HG02870 (cell line): ENCODE measurements at regions not wholly inside any gene's neighbourhood (a gene's known extent, or its start where the extent isn't known, plus 50 kb on each side); places are given as distances from the start of the nearest gene placed in this dataset.
"Not testable (repeated sequence)": the region's sequence is repeated elsewhere in the genome, so short reads cannot be mapped to it uniquely, and the experiment has no call there.

Source experiments
- ATAC-seq: cut with Tn5 transposase; IDR thresholded peaks from one replicate; pipeline ENCODE4 v1.9.1; 2021; ENCODE audit warnings: mild to moderate bottlenecking, moderate library complexity; ENCODE audit not compliant: unreplicated experiment

DNA sequence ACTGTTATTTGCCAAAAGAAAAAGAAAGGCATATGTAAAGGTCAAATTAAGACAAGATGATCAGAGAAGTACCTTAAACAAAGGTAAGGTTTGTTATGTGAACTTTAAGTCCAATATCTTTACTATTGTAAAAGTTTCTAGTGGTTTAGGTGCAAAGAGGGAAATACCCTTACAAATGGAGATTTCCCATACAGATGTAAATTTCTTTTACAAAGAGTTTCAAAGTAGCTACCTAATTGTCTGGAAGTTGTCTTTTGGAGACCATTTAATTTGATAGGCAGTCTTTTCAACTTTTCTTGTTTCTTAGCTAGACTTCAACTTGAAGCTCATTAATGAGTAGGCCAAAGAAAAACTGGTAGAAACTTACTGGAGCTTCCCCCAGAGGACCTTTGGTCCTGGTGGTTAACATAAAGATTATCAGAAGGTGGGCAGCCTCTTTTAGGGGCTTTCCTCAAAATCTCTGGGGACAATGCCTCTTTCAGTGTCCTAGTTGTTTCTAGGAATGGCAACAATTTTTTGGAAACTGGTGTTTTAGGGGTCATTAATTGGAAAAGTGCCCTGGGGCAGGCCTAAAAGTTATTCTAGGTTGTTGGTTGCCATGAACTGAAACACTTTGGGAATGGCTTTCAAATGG lies 297.3 kb downstream of the GUCY2F start:
- no peak for ATAC-seq

DNA sequence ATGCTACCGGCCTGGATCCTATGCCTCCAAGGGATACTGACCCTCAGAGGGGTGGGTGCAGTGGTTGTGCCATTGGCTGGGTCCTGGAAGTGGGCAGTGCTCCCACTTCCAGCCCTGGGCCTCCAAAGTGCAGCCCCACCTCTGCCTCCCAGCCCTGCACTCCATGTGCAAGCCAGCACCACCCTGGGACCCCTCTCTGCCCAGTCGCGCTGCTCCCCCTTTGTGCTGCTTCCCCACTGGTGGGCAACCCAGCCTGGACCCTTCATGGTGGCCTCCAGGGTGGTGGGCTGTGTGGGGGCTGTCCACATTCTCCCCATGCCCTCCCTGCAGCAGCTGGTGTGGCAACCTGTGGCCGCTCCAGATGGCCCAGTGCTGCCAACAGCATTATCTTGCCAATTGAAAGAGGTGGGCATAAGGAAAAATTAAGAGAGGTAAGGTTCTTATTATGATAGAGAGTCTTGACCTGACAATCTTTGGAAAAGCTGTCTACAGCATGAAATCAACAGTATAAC lies 309.7 kb downstream of the GUCY2F start:
- ATAC-seq = no peak

DNA sequence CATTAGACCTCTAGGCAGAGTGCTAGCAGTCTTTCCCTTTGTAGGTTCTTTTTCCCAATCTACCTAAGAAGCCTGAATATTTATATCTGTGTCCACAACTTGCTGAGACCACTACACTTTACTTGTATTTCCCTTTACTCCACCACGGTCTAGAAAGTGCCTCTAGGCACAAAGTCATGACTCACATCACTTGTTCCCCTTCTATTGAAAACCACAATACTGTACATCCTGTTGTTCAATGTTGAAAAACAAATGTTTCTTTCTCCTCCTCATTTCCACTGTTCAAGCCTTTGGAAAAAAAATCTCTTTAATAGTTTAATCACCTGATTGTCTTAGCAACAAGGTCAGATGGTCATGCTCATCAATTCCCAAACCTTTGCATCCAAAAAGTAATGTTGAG lies 326.7 kb downstream of the GUCY2F start:
- ATAC-seq = no peak

DNA sequence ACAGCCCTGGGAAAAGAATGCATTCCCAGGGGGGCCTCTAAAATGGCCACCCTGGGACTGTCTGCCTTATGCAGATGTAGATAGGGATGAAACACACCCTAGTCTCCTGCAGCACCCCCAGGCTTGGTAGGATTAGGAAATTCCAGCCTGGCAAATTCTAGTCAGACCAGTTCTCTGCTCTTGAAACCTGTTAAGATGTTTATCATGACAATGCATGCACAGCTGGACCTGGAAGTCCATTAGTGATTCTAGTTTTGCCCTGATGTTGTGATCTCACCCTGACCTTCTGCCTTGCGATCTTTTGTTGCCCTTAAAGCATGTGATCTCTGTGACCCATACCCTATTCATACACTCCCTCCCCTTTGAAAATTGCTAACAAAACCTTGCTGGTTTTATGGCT lies 337.7 kb downstream of the GUCY2F start:
- ATAC-seq = not testable (repeated sequence)

DNA sequence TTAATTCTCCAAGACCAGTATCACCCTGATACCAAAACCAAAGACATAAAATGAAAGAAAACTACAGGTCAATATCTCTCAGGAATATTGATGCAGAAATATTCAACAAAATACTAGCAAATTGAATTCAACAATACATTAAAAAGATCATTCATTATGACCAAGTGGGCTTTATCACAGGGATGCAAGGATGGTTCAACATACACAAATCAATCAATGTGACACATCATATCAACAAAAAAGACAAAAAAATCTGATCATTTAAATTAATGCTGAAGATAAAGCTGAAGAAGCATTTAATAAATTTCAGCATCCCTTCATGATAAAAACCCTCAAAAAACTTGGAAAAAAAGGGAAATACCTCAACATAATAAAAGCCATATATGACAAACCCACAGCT lies 341.4 kb downstream of the GUCY2F start:
- no peak for ATAC-seq

DNA sequence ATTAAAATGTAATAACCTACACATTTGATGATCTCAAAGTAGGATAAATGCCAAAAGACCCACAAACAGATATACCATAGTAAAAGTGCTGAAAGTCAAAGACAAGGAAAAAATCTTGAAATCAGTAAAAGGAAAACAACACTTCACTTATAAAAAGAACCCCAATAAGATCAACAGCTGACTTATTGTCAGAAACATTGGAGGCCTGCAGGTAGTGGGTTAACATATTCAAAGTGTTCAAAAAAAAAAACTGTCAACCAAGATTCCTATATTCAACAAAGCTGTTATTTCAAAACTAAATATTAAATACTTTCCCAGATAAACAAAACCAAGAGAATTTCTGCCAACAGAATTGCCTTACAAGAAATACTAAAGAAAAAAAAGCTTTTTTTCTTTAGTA lies 347.1 kb downstream of the GUCY2F start:
- ATAC-seq = no peak

DNA sequence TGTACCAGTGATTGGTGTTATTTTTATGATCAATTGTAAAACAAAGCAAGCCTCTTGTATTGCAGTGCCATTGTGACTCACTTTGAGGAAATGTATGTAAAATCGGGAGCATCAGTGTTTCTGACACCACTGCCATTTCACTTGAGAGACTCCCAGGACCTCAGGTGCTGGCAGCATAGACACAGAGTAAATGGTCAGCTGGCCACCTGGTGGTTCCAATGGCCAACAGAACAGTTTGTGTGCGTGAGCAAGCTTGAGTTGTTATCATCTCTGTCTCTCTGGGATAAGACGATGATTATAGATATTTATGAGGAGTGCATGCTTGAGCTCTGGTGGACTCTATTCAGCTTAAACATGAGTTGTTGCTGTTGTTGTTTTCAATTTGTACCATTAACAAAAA lies 356.6 kb downstream of the GUCY2F start:
- no peak for ATAC-seq

DNA sequence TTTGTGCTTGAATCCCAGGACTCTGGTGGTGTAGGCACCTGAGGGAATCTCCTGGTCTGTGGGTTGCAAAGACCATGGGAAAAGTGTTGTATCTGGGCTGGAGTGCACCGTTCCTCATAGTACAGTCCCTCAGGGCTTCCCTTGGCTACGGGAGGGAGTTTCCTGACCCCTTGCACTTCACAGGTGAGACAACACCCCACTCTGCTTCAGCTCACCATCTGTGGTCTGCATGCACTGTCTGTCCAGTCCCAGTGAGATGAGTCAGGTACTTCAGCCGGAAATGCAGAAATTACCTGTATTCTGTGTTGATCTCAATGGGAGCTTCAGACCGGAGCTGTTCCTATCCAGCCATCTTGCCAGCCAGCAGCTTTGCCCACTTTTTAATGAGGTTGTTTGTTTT lies 353.0 kb upstream of the IRS4 start:
- no peak for ATAC-seq

DNA sequence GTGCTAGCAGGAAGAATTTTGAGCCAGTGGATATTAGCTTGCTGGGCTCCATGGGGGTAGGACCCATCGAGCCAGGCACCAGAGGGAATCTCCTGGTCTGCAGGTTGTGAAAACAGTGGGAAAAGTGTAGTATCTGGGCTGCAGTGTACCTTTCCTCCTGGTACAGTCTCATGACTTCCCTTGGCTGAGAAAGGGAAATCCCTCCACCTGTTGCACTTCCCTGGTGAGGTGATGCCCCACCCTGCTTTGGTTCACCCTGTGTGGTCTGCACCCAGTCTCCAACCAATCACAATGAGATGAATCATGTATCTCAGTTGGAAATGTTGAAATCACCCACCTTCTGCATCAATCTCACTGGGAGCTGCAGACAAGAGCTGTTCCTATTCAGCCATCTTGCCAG lies 341.4 kb upstream of the IRS4 start:
- ATAC-seq = no peak

DNA sequence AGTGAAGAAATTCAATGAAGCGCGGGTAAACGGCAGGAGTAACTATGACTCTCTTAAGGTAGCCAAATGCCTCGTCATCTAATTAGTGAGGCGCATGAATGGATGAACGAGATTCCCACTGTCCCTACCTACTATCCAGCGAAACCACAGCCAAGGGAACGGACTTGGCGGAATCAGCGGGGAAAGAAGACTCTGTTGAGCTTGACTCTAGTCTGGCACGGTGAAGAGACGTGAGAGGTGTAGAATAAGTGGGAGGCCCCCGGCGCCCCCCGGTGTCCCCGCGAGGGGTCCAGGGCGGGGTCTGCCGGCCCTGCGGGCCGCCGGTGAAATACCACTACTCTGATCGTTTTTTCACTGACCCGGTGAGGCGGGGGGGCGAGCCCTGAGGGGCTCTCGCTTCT lies 317.8 kb upstream of the IRS4 start:
- not testable (repeated sequence) for ATAC-seq

DNA sequence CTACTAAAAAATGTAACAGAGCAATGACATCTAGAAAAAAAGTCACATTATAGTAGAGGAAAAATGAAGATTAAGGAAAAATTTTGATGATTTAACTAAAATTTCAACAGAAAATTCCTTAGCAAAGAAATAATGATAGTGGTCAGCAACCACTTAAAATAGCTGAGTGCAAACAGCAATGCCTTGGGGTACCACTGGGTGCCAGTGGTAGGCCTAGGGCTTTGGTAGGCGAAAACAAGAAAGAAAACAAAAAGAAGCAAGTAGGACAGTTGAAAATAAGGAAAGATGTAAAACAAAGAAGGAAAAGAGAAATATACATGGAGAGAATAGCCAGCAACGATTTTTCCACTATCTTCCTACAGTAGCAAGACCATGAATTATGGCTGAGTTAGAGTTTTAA lies 313.5 kb upstream of the IRS4 start:
- no peak for ATAC-seq

DNA sequence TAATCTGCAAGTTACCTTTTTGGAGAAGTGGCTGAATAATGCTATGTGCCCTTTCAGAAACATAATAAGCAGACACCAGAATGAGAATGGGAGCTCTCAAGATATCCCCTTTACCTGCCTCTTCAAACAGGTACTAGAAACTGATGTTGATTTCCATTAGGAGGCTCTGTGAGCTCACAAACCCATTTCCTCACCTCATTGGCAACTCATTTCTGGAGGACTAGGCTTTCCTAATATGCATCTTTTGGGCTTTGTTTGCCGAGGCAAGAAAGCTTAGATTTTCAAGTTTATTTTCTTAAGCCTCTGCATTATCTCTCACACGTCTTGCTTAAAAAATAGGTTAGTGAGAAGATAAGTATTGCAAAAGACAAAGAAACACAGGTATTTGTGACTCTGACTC lies 313.1 kb upstream of the IRS4 start:
- ATAC-seq = no peak

DNA sequence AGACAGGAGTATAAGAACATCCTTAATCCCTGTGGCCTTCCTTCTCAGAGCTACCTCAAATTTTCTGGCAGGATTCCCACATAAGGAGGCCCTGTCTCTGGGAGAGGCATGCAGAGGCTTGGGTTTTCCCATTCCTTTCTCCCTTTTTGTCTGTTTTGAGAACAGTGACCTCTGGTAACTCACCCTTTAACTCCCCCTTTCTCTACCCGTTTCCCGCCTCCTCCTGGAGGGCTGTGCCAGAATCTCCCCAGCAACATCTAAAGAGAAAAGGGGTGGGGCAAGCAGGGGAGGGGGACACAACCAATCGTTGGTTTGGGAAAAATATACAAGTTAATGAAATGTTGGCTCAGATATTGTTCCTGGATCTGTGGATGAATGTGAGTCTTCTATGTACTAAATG lies 303.7 kb upstream of the IRS4 start:
- ATAC-seq = no peak

DNA sequence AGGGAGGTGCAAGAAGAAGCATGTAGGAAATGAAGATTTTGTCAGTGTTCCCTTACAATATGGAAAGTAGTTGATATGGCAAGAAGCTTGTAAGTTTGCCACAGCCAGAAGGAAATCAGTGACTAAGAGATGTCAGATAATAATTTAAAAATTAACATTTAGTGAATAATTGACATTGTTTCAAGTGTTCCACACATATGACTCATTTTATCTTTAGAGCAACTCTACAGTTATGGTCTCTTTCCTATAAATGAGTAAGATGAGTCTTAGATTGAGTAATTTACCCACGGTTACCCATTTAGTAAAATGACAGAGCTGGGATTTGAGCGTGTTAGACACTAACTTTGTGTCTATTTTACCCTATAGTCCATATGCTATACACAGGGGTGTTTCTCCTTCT lies 300.3 kb upstream of the IRS4 start:
- ATAC-seq = no peak

DNA sequence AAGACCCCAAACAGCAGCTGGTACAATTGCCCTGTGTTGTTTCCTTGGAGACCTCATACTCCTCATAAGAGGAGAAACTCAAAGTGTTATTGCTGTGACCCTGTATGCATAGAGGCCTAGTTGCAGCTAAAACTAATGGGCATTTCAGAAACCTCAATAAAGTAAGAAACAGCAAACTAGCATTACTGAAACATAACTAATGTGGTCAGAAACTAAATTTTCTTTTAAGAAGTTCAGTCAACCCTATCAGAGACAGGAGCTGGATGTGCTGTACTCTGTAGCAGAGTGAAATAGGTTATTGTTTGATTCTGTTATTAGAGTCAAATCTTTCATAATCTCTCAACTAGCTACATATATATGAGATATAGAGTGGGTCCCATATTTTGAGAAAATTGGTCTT lies 257.5 kb upstream of the IRS4 start:
- no peak for ATAC-seq

DNA sequence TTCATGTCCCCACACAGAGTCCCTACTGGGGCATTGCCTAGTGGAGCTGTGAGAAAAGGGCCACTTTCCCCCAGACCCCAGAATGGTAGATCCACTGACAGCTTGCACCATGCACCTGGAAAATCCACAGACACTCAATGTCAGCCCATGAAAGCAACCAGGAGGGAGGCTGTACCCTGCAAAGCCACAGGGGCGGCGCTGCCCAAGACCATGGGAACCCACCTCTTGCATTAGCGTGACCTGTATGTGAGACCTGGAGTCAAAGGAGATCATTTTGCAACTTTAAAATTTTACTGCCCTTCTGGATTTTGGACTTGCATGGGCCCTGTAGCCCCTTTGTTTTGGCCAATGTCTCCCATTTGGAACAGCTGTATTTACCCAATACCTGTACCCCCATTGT lies 236.5 kb upstream of the IRS4 start:
- ATAC-seq = not testable (repeated sequence)

DNA sequence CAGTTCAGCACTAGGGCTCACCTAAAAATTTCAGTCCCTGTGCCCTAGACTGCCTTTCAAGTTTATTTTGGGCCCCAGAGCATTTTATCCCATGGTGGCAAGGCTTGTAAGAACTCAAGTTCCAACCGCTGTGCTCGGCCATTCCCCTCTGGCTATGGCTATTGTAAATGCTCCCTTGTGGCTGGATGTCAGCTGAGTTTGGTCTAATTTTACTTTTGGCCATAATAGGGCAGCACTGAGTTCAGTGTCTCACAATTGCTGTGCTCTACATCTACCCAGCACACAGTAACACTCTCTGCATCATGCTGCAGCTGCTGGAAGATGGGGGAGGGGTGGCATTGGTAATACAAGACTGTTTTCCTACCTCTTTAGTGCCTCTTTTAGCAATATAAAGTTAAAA lies 210.8 kb upstream of the IRS4 start:
- ATAC-seq = no peak

DNA sequence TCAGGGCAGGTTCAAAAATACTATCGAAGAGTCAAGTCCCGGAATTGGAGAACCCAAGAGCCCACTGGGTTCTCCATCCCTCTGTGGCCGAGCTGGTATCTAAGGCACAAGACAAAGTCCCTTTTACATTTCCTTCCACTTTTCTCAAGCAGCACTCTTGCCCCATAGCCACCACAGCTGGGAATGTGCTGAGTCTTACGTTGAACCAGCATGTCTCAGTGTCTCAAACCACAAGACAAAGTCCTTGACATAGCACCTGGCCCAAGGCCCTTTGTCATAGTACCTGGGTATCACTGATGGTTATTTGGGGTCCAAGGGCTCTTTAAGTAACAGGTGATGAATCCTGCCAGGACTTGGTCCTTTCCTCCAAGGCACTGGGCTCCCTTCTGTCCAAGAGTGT lies 210.2 kb upstream of the IRS4 start:
- no peak for ATAC-seq

DNA sequence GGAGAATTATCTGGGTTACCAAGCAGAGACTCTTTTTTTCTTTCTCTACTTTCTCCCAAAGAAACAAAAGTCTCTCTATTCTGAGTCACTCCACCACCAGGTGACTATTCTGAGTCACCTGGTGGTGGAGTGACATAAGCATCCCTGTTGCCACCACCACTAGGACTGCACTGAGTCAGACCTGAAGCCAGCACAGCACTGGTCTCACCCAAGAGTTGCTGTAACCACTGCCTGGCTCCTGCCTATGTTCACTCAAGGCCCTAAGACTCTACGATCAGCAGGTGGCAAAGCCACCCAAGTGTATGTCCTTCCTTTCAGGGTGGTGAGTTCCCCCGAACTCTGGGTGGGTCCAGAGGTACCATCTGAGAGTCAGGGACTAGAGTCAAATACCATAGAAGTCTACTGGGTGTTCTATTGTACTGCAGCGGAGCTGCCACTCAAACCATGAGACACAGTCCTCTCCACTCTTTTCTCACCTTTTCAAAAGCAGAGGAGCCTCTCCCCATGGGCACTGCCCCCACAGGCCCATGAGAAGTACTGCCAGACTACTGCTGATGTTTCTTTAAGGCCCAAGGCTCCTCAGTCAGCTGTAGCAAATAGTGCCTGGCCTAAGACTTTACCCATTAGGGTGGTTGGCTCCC lies 209.6 kb upstream of the IRS4 start:
- ATAC-seq = peak; percentile 57

DNA sequence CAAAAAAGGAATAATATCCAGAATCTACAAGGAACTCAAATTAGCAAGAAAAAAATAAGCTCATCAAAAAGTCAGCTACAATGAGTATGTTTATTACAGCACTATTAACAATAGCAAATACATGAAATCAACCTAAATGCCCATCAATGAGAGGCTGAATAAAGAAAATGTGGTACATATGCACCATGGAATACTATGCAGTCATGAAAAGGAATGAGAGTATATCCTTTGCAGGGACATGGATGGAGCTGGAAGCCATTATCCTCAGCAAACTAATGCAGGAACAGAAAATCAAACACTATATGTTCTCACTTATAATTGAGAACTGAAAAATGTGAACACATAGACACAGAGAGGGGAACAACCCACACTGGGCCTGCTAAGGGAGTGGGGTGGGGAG lies 178.4 kb upstream of the IRS4 start:
- ATAC-seq = no peak

DNA sequence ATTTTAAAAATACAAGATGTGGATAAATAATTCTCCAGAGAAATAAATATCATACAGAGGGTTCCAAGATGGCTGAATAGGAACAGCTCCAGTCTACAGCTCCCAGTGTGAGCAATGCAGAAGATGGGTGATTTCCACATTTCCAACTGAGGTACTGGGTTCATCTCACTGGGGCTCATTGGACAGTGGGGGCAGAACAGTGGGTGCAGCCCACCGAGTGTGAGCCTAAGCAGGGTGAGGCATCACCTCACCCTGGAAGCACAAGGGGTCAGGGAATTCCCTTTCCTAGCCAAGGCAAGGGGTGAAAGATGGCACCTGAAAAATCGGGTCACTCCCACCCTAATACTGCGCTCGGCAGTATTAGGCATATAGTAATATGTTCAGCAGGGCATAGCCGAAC lies 167.5 kb upstream of the IRS4 start:
- not testable (repeated sequence) for ATAC-seq

DNA sequence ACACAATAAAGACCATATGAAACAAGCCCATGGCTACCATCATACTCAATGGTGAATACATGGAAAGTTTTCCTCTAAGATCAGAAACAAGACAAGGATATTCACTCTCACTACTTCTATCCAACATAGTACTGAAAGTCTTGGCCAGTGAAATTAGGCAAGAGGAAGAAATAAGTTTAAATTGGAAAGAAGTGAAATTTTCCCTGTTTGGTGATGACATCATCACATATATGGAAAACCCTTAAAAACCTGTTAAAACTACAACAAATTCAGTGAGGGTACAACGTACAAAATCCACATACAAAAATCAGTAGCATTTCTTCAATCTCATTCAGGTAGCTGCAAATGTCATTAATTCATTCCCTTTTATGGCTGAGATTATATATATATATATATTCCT lies 164.0 kb upstream of the IRS4 start:
- ATAC-seq = no peak

DNA sequence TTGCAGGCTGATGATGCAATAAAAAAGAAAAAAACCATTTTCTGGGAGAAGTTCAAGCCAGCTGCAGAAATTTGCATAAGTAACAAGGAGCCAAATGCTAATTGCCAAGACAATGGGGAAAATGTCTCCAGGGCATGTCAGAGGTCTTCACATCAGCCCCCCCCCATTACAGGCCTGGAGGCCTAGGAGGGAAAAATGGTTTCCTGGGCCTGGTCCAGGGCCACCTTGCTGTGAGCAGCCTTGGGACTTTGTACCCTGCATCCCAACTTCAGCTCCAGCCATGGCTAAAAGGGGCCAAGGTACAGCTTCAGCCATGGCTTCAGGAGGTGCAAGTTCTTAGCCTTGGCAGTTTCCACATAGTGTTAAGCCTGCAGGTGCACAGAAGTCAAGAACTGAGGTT lies 160.0 kb upstream of the IRS4 start:
- ATAC-seq = not testable (repeated sequence)
